Activated CD8-positive, alpha-beta memory T cell treated with anti-CD3 and anti-CD28 coated beads for 36 hours (primary cell): ENCODE measurements at regions not wholly inside any gene's neighbourhood (a gene's known extent, or its start where the extent isn't known, plus 50 kb on each side); places are given as distances from the start of the nearest gene placed in this dataset.
"Not testable (repeated sequence)": the region's sequence is repeated elsewhere in the genome, so short reads cannot be mapped to it uniquely, and the experiment has no call there.

ENCODE experiments used
- CTCF ChIA-PET: fragments of 350-600 bp; sonication (Branson Sonifier 250); formaldehyde crosslinking; loops from one replicate; lab custom pipeline; 2021; ENCODE audit warnings: antibody characterized with exemption; lab: Charles Lee
- POLR2A ChIA-PET: fragments of 350-600 bp; sonication (Branson Sonifier 250); formaldehyde crosslinking; loops from one replicate; lab custom pipeline; 2021; ENCODE audit warnings: antibody characterized with exemption; lab: Charles Lee

GRCh38 chr6:92473056-92473455 is 946.3 kb downstream of the EPHA7 start:
- CTCF ChIA-PET: no interaction called here

GRCh38 chr6:92469186-92469828 is 950.1 kb downstream of the EPHA7 start:
- POLR2A ChIA-PET: no interaction called here
- CTCF ChIA-PET: no interaction called here

More at GRCh38 chr6:92473056-92473455, 946.3 kb downstream of the EPHA7 start:
- POLR2A ChIA-PET: no interaction called here

GRCh38 chr6:92468066-92468465 is 951.3 kb downstream of the EPHA7 start:
- POLR2A ChIA-PET: no interaction called here
- CTCF ChIA-PET: no interaction called here

- ChIA-PET CTCF (no interaction called here), POLR2A (no interaction called here)
These were observed 959.2 kb downstream of the EPHA7 start for GRCh38 chr6:92460133-92460532.

- ChIA-PET POLR2A (no interaction called here), CTCF (no interaction called here)
These were observed 959.8 kb downstream of the EPHA7 start for GRCh38 chr6:92459606-92460005.

GRCh38 chr6:92446052-92446451 is 973.3 kb downstream of the EPHA7 start:
- ChIA-PET CTCF (no interaction called here), POLR2A (no interaction called here)

GRCh38 chr6:92433911-92434310 is 985.4 kb downstream of the EPHA7 start:
- CTCF ChIA-PET: no interaction called here
- POLR2A ChIA-PET: no interaction called here

GRCh38 chr6:92431502-92431901 is 987.9 kb downstream of the EPHA7 start:
- ChIA-PET POLR2A (no interaction called here), CTCF (no interaction called here)

GRCh38 chr6:92428448-92428847 is 990.9 kb downstream of the EPHA7 start:
- ChIA-PET CTCF (no interaction called here), POLR2A (no interaction called here)

- ChIA-PET POLR2A (no interaction called here), CTCF (no interaction called here)
These were observed 991.9 kb downstream of the EPHA7 start for GRCh38 chr6:92427453-92427852.

GRCh38 chr6:92415656-92416055 is 1003.7 kb downstream of the EPHA7 start:
- ChIA-PET CTCF (no interaction called here), POLR2A (no interaction called here)

GRCh38 chr6:92408350-92408749 is 1011.0 kb downstream of the EPHA7 start:
- POLR2A ChIA-PET: no interaction called here
- CTCF ChIA-PET: no interaction called here

GRCh38 chr6:92404281-92404680 is 1015.1 kb downstream of the EPHA7 start:
- POLR2A ChIA-PET: no interaction called here
- CTCF ChIA-PET: no interaction called here

GRCh38 chr6:92399911-92400310 is 1019.4 kb downstream of the EPHA7 start:
- CTCF ChIA-PET: no interaction called here
- POLR2A ChIA-PET: no interaction called here

GRCh38 chr6:92388706-92389105 is 1030.7 kb downstream of the EPHA7 start:
- POLR2A ChIA-PET, CTCF ChIA-PET: not testable (repeated sequence)

- ChIA-PET CTCF (no interaction called here), POLR2A (no interaction called here)
These were observed 1038.4 kb downstream of the EPHA7 start for GRCh38 chr6:92380803-92381601.

- ChIA-PET POLR2A (no interaction called here), CTCF (no interaction called here)
These were observed 1042.2 kb downstream of the EPHA7 start for GRCh38 chr6:92377137-92377536.

- ChIA-PET POLR2A (no interaction called here), CTCF (no interaction called here)
These were observed 1042.7 kb downstream of the EPHA7 start for GRCh38 chr6:92376691-92377090.

GRCh38 chr6:92371211-92372208 is 1047.8 kb downstream of the EPHA7 start:
- CTCF ChIA-PET: no interaction called here

GRCh38 chr6:92369309-92369708 is 1050.0 kb downstream of the EPHA7 start:
- CTCF ChIA-PET: no interaction called here
- POLR2A ChIA-PET: no interaction called here

More at GRCh38 chr6:92371211-92372208, 1047.8 kb downstream of the EPHA7 start:
- POLR2A ChIA-PET: no interaction called here
